GM19455 (cell line): ENCODE measurements at regions not wholly inside any gene's neighbourhood (a gene's known extent, or its start where the extent isn't known, plus 50 kb on each side); places are given as distances from the start of the nearest gene placed in this dataset.

Source experiments
- ATAC-seq: cut with Tn5 transposase; IDR thresholded peaks from one replicate; pipeline ENCODE4 v1.9.1; 2021; ENCODE audit not compliant: unreplicated experiment

- no peak for ATAC-seq
Observed at GRCh38 chr11:42170601-42171000, 711.1 kb upstream of the LRRC4C start.

- no peak for ATAC-seq
Observed at GRCh38 chr11:42171046-42171445, 711.6 kb upstream of the LRRC4C start.

- ATAC-seq, result no peak
Observed at GRCh38 chr11:42172441-42172840, 713.0 kb upstream of the LRRC4C start.

GRCh38 chr11:42175203-42175602 is 715.8 kb upstream of the LRRC4C start:
- ATAC-seq, result no peak

GRCh38 chr11:42179216-42179615 is 719.8 kb upstream of the LRRC4C start:
- no peak for ATAC-seq

GRCh38 chr11:42195289-42196013 is 736.0 kb upstream of the LRRC4C start:
- no peak for ATAC-seq

GRCh38 chr11:42200311-42200710 is 740.9 kb upstream of the LRRC4C start:
- no peak for ATAC-seq

- no peak for ATAC-seq
Observed at GRCh38 chr11:42201603-42202148, 742.2 kb upstream of the LRRC4C start.

GRCh38 chr11:42205518-42205917 is 746.1 kb upstream of the LRRC4C start:
- no peak for ATAC-seq

- no peak for ATAC-seq
Observed at GRCh38 chr11:42225664-42226063, 766.2 kb upstream of the LRRC4C start.

- ATAC-seq, result no peak
Observed at GRCh38 chr11:42232673-42233072, 773.2 kb upstream of the LRRC4C start.

- ATAC-seq, result no peak
Observed at GRCh38 chr11:42234451-42234951, 775.0 kb upstream of the LRRC4C start.

GRCh38 chr11:42237701-42238235 is 778.3 kb upstream of the LRRC4C start:
- ATAC-seq, result no peak

GRCh38 chr11:42239188-42239587 is 779.7 kb upstream of the LRRC4C start:
- ATAC-seq, result no peak

- no peak for ATAC-seq
Observed at GRCh38 chr11:42243385-42243784, 783.9 kb upstream of the LRRC4C start.

GRCh38 chr11:42244376-42244775 is 784.9 kb upstream of the LRRC4C start:
- ATAC-seq, result no peak

GRCh38 chr11:42249401-42249800 is 789.9 kb upstream of the LRRC4C start:
- no peak for ATAC-seq

- ATAC-seq, result no peak
Observed at GRCh38 chr11:42249956-42250355, 790.5 kb upstream of the LRRC4C start.

- ATAC-seq, result no peak
Observed at GRCh38 chr11:42251984-42252383, 792.5 kb upstream of the LRRC4C start.

- ATAC-seq, result no peak
Observed at GRCh38 chr11:42253156-42253555, 793.7 kb upstream of the LRRC4C start.

- no peak for ATAC-seq
Observed at GRCh38 chr11:42255906-42256305, 796.5 kb upstream of the LRRC4C start.

GRCh38 chr11:42257534-42257933 is 798.1 kb upstream of the LRRC4C start:
- no peak for ATAC-seq
